ENCODE measurements at regions not wholly inside any gene's neighbourhood (a gene's known extent, or its start where the extent isn't known, plus 50 kb on each side); places are given as distances from the start of the nearest gene placed in this dataset.

DNA sequence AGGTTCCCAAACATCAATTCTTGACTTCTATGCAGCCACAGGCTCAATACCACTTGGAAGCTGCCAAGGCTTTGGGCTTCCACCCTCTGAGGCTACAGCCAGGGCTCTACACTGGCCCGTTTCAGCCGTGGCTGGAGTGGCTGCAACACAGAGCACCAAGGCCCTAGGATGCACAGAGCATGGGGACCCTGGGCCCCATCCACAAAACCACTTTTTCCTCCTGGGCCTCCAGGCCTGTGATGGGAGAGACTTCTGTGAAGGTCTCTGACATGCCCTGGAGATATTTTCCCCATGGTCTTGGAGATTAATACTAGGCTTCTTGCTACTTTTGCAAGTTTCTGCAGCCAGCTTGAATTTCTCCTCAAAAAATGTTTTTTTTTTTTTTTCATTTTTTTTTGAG, 655.4 kb upstream of the ZP4 start:
- no peak for DNase-seq (ENCODE audit: low read depth)

DNA sequence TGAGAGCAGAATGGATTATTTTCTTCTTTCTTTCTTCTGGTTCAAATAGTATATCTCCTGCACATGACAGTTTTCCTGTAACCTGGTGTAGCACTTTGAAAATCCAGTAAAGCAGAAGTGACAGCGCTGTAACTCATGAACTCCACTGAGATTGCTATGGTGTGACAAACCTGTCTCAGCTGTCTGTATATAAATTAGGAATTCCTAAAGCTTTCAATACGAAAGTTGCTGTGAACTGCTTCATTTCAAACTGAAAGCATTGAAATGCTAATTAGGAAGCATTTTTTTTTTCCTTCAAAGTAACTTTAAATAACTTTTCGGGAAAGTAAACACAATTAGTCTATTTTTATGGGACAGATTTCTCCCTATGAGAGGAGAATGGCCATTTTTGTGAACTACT, 646.9 kb upstream of the ZP4 start:
- DNase-seq (ENCODE audit: low read depth), result no peak

DNA sequence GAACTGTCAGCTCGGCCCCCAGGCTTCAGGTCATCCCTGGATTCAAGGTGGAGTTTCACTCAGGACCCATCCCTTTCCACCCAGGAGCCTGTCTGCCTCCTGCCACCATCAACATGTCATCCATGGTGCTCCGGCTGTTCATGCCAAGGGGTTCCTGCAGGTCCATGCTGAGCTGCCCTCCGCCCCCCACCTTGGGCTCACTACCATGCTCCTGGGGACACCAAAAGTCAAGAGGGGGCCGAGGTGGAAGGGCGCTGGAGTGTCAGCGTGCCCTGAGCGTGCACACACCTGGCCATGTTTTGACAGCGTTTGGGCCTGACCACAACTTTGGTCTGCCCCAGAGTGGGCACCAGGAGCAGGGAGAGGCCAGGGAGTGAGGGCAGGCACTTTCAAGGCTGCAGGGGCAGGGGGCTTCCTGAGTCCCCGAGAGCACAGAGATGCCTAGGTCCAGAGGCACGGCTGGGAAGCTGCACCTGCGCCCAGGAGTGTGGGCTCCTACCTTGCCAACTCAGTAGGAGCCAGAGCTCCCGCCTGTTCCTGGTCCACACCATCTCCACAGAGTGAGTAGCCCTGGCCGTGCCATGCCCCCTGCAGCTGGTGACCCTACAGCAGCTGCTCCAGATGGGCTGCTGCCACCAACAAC, 639.6 kb upstream of the ZP4 start:
- DNase-seq (ENCODE audit: low read depth), result no peak

DNA sequence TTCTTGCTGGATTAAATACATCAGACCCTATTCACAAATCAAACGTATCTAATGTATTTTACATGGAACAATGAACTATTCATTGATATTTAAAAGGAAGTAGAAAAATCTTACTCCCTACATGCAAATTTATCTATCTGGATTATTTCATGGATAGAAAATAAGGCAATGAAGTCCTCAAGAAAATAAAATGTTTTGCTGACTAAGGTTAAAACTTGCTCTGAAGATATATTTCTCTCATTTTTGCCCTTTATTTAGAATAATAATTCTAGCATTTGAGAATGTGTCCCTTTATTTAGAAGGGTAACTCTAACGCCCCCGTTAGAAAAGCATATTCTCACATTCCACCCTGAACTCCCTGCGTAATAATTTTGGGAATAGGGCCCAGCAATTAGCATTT, 627.0 kb upstream of the ZP4 start:
- DNase-seq (ENCODE audit: low read depth), result no peak

DNA sequence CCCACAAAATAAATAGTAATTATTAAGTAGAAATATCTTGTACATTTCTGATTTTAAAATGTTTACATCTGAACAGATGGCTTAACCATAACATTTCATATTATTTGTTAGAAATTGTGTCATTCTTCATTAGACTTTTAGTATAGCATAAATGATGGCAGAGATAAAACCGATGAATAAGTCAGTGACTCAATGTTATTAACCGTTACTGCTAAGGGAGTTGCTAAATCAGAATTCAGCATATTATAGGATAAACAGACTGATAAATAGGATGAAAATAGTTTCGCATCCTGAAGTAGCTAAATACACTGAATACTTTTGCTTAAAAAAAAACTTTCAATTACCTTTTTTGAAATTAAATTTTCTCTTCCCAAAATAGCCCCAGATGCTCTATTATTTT, 610.6 kb upstream of the ZP4 start:
- no peak for DNase-seq (ENCODE audit: low read depth)

DNA sequence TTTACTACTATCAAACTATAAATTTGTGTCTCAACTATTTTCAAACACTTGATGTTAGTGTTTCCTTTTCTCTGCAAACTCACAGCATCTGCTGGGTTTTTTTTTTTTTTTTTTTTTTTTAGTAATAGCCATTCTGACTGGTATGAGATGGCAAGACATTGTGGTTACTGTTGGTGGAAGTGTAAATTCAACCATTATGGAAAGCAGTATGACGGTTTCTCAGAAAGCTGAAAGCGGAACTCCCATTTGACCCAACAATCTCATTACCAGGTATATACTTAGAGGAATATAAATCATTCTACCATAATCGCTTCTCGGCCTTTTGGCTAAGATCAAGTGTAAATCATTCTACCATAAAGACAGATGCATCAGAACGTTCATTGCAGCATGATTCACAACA, 608.3 kb upstream of the ZP4 start:
- no peak for DNase-seq (ENCODE audit: low read depth)

DNA sequence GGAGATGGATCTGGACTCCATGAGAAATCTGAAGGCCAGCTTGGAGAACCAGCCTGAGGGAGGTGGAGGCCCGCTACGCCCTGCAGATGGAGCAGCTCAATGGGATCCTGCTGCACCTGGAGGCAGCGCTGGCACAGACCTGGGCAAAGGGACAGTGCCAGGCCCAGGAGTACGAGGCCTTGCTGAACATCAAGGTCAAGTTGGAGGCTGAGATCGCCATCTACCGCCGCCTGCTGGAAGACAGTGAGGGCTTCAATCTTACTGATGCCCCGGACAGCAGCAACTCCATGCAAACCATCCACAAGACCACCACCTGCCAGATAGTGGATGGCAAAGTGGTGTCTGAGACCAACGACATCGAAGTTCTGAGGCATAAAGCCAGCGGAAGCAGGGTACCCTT, 601.5 kb upstream of the ZP4 start:
- no peak for DNase-seq (ENCODE audit: low read depth)

DNA sequence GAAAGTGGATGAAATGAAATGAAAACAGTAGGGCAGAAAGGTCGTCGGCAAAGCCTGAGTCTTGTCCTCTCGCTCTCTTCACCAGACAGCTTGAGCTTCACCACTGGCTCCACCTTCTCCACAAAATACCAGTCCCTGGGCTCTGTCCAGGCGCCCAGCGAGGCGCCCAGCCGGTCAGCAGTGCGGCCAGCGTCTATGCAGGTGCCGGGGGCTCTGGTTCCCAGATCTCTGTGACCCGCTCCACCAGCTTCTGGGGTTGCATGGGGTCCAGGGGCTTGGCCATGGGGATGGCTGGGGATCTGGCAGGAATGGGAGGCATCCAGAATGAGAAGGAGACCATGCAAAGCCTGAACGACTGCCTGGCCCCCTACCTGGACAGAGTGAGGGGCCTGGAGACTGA, 600.5 kb upstream of the ZP4 start:
- no peak for DNase-seq (ENCODE audit: low read depth)

DNA sequence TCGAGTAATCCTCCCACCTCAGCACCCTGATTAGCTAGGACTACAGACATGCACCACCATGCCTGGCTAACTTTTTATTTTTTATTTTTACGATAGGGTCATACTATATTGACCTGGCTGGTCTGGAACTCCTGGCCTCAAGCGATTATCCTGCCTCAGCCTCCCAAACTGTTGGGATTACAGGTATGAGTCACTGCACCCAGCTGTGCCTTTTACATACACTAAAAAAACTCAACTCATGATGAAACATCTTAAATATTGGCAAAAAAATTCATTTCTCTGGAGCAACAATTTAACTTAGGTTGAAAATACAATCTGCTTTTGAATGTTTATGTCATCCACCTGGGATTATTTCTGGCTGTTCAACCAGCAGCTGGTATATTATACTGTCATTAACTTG, 598.3 kb upstream of the ZP4 start:
- no peak for DNase-seq (ENCODE audit: low read depth)

DNA sequence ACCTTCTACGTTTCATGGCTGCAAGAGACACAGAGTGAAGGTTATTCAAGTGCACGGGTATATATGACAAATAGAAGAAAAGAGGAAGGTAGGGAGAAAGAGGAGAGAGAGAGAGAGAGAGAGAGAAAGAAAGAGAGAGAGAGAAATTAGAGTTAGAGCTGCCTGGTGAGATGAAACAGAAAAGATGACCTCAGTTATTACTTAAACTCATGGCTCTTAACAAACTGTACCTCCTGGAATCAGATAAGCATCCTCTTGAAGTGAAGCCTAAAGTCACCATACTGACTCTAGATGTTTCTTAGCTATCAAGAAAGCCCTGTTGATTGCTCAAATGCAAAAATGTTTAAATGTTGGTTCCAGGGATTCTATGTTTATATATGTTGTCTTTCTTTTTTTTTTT, 597.7 kb upstream of the ZP4 start:
- DNase-seq (ENCODE audit: low read depth), result no peak

DNA sequence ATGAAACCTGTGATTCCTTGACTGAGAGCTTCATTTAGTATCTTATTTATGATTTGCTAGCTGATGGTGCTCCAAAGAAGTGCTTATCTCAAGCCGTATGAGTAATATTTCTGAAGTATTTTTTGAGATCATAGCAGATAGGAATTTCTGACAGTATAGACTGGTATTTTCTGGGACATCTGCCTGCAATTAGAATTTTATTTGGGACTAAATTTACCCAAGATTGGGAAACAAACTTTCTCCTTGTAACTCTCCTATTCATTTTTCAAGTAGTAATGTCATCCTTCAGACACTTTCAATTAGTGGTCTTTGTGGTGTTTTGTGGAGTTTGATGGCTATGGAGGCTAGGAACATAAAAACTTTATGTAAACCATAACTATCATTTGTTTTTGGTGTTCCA, 597.2 kb upstream of the ZP4 start:
- no peak for DNase-seq (ENCODE audit: low read depth)

DNA sequence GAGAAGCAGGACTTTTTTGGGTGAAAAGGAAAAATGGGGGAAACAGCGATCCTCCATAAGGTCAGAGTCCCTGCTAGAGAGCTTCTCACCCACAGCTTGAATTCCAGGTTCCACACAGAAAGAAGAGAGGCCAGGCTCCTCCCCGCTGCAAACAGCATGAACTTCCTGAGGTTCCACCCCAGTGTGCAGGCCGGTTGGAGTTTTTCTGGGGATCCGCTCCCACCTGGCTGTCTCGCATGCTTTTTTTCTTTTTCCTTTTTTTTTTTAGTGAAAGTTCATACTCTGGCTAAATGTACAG, 595.1 kb upstream of the ZP4 start:
- DNase-seq (ENCODE audit: low read depth), result no peak

DNA sequence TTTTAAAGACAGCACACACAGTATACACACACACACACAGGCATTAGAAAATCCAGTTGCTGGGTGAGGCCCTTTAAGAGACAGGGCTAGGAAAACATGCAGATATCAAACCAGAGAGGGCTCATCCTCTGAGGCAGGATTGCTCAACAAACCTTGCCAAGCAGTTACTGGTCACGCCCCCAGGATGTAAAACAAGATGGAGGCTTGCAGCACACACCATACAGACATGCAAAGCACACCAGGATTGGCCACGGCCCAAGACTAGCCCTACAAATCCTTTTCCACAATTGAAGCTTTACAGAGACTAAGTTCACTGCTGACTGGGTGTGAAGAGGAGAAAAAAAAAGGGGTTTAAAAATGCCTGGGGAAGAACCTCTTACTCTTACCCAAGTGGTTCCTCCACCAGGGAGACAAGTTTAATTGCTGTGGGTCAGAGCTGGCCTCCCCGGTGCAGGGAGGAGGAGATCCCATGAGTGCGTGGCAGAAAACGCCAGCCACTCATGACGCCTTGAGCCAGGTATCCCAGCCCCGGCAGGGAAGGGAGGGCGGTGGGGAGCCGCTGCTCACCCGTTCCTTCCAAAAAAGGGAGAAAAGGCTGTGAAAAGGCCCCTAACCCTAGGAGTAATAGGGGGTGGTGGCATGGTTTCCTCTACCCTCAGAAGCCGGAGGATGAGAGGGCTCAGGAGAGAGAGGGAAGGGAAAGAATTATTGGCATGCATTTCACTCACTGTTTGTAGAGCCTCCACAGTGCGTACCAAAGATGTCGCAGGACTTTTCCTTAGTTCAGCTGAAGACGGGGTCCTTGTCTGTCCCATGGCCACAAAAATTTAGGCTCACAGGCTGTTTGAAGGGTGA, 594.6 kb upstream of the ZP4 start:
- DNase-seq (ENCODE audit: low read depth), result no peak

DNA sequence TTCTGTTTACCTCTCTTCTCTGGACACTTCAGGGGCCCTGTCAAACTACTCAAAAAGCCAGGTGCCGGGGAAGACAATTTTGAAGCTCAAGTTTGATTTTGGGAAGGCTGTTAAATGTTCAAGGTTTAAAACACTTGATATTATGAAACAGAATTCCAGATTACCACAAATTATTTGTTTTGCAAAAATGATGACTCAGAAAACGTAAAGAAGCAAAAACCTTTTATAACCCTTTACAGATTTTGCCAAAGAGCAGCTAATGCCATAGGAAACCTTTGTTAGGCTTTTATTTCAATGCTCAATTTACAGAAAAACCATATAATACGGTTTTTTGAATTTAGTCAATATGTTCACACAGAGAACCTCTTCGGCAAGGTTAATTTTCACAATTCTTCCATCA, 593.4 kb upstream of the ZP4 start:
- no peak for DNase-seq (ENCODE audit: low read depth)

DNA sequence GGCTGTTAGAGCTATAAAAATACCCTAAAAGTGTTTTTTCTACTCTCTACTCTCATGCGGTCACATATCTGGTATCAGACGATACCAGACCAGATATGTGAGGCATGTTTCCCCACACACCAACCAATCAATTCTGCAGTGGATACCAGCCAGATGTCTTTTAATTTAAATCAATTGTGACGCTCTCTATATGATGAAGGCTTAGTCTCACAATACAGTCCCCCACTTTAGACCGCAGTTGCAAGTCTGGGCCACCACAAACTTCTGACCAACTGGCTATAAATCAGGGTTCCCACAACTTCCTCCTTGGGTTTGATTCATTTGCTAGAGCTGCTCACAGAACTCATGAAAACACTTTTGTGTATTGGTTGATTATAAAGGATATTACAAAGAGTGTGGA, 586.1 kb upstream of the ZP4 start:
- DNase-seq (ENCODE audit: low read depth), result no peak

DNA sequence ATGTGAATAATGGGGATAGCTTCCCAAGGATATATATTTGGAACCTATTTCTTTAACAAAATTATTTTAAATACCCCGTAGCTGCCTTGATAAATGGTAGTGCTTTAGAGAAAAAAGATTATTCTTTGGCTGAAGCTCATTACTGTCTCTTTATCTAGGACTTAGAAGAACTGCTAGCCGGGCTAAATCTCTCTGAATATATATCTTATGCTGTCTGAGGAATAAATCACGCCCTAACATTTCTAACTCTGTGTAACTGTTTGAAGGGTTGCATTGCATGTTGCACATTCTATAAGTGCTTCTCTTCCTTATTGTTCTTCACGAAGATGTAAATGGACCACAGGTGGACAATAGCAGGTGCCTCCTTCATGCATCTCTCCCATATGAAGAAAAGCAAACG, 585.0 kb upstream of the ZP4 start:
- no peak for DNase-seq (ENCODE audit: low read depth)

DNA sequence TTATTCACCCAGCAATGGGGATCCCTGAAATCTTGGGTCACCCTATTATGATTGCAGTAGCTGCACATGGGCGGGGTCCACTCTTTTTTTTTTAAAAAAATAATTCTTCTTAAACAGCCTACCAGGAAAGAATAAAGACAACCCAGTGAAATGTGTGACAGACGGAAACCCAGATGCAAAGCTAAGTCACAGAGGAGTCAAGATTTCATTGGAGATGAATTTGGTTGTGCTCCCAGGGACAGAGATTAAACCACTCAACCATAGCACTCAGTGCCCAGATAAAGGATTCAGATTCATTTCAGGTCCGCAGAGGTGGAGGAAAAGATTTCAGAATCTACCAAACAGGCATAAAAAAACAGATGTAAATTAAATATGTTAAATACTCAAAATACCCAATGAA, 583.5 kb upstream of the ZP4 start:
- DNase-seq (ENCODE audit: low read depth), result no peak

DNA sequence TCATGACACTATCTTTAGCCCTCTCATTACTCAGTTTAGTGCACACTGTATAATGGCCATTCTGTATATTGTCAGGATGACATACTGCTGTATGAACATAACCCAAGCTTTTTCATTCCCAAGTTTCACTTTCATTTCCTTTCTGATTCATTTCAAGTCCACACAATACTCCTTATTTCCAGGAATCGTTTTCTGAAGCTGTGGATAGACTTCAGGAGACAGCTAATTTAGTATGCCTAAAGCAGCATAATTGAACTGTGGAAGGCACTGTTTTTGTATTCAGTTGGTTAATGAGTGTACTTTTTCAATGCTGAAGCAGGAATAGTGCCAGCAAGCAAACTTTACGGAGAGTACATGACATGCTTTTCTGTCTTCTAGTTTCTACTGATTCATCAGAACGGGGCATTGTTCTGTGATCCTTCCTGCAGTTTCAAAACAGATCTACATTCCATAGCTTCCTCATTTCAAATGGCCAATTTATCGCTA, 578.5 kb upstream of the ZP4 start:
- DNase-seq (ENCODE audit: low read depth), result no peak

DNA sequence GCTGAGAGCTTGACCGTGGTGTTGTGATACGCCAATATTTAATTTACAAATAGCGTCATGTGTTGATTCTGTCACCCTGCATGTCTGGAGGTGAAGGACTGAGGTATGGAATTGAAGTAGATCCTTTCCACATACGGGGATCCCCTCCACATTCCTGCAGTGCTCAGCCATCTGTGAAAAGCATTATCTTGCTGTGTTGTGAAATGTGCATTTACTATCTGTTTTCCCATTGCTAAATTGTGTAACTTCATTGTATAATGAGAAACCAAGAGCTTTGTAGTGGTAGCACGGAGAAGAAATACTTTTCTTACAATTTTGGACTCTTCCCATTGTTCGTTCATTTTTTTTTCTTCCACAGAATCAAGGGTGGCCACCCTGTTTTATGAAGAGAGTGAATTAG, 577.3 kb upstream of the ZP4 start:
- DNase-seq (ENCODE audit: low read depth), result no peak

DNA sequence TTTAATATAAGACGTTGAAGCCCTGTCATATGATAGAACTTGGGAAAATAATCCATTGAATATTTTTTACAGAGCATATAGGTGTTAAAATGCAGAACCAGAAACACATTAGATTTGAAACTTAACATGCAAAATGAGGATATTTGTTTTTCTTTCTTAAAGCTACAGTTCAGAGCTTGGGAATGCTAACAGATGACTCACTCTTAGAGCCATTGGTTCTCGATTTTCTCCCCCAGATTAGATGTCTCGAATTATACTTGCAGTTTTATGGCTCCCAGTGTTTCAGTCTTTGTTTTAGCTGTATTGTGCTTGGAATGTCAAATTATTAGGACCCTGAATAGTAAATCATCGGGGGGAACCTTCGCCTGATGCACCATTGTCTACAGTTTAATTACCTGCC, 575.7 kb upstream of the ZP4 start:
- no peak for DNase-seq (ENCODE audit: low read depth)

DNA sequence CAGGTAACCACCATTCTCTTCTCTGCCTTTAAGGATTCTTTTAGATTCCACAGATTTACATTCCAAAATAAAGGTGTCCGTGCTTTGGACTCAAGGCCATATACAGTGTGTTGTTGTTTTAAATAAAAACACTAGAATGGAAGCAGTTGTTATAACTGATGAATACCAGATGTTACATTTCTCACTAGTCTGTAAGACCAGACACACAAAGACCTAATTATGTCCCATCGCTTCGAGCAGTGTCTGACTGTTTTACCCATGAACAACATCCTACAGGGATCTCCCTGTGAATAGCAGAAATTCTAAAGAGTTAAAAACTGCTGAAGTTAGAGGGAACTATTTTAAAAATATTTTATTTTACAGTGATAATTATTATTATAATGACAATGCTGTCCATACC, 574.7 kb upstream of the ZP4 start:
- DNase-seq (ENCODE audit: low read depth), result no peak

DNA sequence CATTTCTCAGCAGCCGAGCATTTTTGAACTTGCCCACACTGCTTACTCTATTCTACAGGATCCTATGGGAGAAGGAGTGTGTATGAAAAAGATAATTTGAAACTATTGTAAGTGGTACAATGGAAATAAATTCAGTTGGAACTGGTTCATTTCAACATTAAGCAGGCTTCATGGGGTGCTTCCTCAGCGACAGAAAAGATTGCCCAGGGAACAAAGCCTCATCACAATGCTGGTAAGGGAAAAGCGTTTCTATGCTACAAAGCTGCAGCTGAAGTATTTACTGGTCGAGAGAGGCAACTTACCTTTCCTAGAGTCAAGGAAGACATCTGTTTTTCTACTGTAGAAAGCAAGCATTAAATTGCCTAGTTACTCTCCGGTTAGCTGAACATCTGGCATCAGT, 568.2 kb upstream of the ZP4 start:
- DNase-seq (ENCODE audit: low read depth), result no peak

DNA sequence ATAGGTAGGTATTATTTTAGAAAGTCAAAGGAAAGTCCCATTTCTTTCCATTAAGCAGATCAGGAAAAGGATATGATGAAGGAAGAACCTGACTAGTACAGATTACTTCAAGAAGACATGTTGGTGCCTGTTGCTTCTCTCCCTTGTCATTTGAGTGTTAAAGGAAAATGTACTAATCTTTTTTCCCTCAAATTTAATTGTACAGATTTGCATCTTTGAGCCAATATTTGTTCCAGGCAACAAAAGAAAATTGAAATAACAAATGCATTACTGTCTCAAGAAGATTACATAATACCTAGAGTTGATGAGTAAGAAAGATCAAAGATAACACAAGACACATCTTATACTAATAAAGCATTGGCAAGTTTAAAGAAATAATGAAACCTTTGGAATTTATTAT, 566.9 kb upstream of the ZP4 start:
- DNase-seq (ENCODE audit: low read depth), result no peak

DNA sequence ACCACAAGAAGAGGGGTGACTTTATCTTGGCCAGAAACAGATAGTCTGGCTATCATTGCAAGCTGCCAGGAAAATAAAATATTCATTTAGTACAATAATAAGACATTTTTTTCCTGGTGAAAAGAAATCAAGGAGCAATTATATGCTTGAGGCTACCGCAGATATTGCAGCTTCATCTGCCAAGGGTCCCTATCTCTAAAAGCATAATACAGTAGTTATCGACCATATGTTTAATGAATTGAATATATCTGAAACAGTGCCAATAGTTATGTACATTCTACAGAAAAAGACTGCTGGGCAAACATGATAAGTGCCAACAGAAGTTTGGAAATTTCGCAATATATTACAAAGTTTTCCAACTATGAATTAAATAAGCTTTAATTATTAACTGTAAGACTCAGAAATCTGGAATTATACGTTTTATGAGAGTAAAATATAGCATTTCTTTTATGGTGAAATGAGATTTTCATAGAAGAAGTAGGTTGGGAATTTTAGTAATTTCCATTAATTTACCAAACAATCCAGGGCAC, 561.1 kb upstream of the ZP4 start:
- no peak for DNase-seq (ENCODE audit: low read depth)

Data from stimulated activated CD8-positive, alpha-beta memory T cell treated with anti-CD3 and anti-CD28 coated beads, Interleukin-7, amount 100 ng/mL, for 24 hours (primary cell).